Panc1 (cell line): ENCODE measurements at regions not wholly inside any gene's neighbourhood (a gene's known extent, or its start where the extent isn't known, plus 50 kb on each side); places are given as distances from the start of the nearest gene placed in this dataset.

ENCODE experiments used
- ATAC-seq: fragments of 200-7000 bp; cut with Tn5 transposase; 2 replicates; pipeline ENCODE4 v1.9.1; 2020; ENCODE audit warnings: mild to moderate bottlenecking, moderate library complexity
- BruUV-seq: library from RNA; stranded (reverse); fragments of 400-500 nt; replicated peaks from 2 replicates; lab custom pipeline; 2021; lab: Mats Ljungman, UMichigan
- CTCF ChIA-PET: fragments of 300-600 bp; sonication (Branson Sonifier 250); formaldehyde crosslinking; loops from one replicate; lab custom pipeline; 2022; ENCODE audit warnings: antibody characterized with exemption; lab: Charles Lee
- POLR2A ChIA-PET: fragments of 300-600 bp; sonication (Branson Sonifier 250); formaldehyde crosslinking; loops from one replicate; lab custom pipeline; 2022; ENCODE audit warnings: antibody characterized with exemption; lab: Charles Lee
- DNase-seq: peaks from one replicate; pipeline ENCODE4 v3.0.0-alpha.2; 2010; ENCODE audit warnings: low read depth, low spot score
- H3K27ac ChIP-seq: 2 replicates; pipeline ENCODE4 v1.5.1; 2011; ENCODE audit warnings: mild to moderate bottlenecking, low read length, inconsistent platforms
- H3K27me3 ChIP-seq: fragments of 200-500 bp; sonication (Bioruptor generic); 2 replicates; pipeline ENCODE4 v1.6.0; 2014; ENCODE audit warnings: low read length, inconsistent platforms; ENCODE audit not compliant: control insufficient read depth, insufficient read depth
- H3K36me3 ChIP-seq: fragments of 200-500 bp; sonication (Bioruptor generic); 2 replicates; pipeline ENCODE4 v1.5.1; 2014; ENCODE audit warnings: inconsistent platforms, mild to moderate bottlenecking, low read length, moderate library complexity; ENCODE audit not compliant: control insufficient read depth, insufficient read depth
- H3K4me1 ChIP-seq: 2 replicates; pipeline ENCODE4 v1.5.1; 2011; ENCODE audit warnings: inconsistent platforms, mild to moderate bottlenecking, low read length, moderate library complexity; ENCODE audit not compliant: control insufficient read depth, insufficient read depth
- H3K4me3 ChIP-seq, 2 experiments: 2 replicates each; pipeline ENCODE4 v1.5.1; 2011 to 2012; ENCODE audit warnings: low read depth in 2 of 2, low read length in 2 of 2, mild to moderate bottlenecking in 2 of 2, inconsistent platforms in 1 of 2, moderate library complexity in 1 of 2
- H3K9me3 ChIP-seq: fragments of 200-500 bp; sonication (Bioruptor generic); 2 replicates; pipeline ENCODE4 v1.5.1; 2014; ENCODE audit warnings: low read depth, mild to moderate bottlenecking, inconsistent platforms, low read length, moderate library complexity; ENCODE audit not compliant: control insufficient read depth, insufficient read depth
- POLR2AphosphoS5 ChIP-seq: IDR thresholded peaks from 2 replicates; pipeline ENCODE4 v1.6.1; 2012; ENCODE audit warnings: mild to moderate bottlenecking, low read depth, low read length, moderate library complexity
- SIN3A ChIP-seq: IDR thresholded peaks from 2 replicates; pipeline ENCODE4 v1.6.1; 2012; ENCODE audit warnings: low read depth, mild to moderate bottlenecking, low read length, moderate library complexity, borderline replicate concordance; ENCODE audit not compliant: insufficient read depth
- TCF7L2 ChIP-seq: IDR thresholded peaks from 2 replicates; pipeline ENCODE4 v1.6.1; 2011; ENCODE audit warnings: mild to moderate bottlenecking, low read depth, low read length, inconsistent platforms
- in situ Hi-C: cut with HindIII; loops from 2 replicates; pipeline ENCODE4 v1.10.0; 2016; ENCODE audit warnings: low sequenced_read_pairs, low pct_unique_long_range_greater_than_20kb
- intact Hi-C: fragments of 100-400 bp; cut with micrococcal nuclease; formaldehyde crosslinking; loops from one replicate; pipeline ENCODE4 v1.10.0; 2022; ENCODE audit not compliant: unreplicated experiment
- TF ChIP-seq, protein P1 (sequence below), 2 experiments: IDR thresholded peaks; 2 replicates each; pipeline ENCODE4 v1.6.1; 2011 to 2012; ENCODE audit warnings: low read depth in 2 of 2, control low read depth in 1 of 2, low read length in 1 of 2, mild to moderate bottlenecking in 1 of 2, moderate library complexity in 1 of 2; ENCODE audit not compliant: insufficient read depth in 1 of 2
- TF ChIP-seq, protein P2 (sequence below): fragments of 450-650 bp; IDR thresholded peaks from 2 replicates; pipeline ENCODE4 v1.5.1; 2017; ENCODE audit warnings: mild to moderate bottlenecking

GRCh38 chr9:74120061-74120460 lies 377.1 kb upstream of the RORB start:
- ATAC-seq = no peak
- no peaks in the 10 kb centered on the region for H3K27me3 ChIP-seq
- in situ Hi-C loops = no loop called here
- no peaks in the 10 kb centered on the region for H3K4me1 ChIP-seq
- H3K36me3 ChIP-seq = no peaks in the 10 kb centered on the region
- DNase-seq = no peak
- ChIA-PET CTCF (no interaction called here), POLR2A (no interaction called here)
- no peak overlapping the region for H3K27ac ChIP-seq
- no TSS peak for BruUV-seq
- no peak overlapping the region for H3K4me3 ChIP-seq
- H3K9me3 ChIP-seq = no peaks in the 10 kb centered on the region
- intact Hi-C loops = no loop called here
- no peak for TF ChIP-seq TCF7L2
- no peak for TF ChIP-seq SIN3A
- TF ChIP-seq, protein P1, sequence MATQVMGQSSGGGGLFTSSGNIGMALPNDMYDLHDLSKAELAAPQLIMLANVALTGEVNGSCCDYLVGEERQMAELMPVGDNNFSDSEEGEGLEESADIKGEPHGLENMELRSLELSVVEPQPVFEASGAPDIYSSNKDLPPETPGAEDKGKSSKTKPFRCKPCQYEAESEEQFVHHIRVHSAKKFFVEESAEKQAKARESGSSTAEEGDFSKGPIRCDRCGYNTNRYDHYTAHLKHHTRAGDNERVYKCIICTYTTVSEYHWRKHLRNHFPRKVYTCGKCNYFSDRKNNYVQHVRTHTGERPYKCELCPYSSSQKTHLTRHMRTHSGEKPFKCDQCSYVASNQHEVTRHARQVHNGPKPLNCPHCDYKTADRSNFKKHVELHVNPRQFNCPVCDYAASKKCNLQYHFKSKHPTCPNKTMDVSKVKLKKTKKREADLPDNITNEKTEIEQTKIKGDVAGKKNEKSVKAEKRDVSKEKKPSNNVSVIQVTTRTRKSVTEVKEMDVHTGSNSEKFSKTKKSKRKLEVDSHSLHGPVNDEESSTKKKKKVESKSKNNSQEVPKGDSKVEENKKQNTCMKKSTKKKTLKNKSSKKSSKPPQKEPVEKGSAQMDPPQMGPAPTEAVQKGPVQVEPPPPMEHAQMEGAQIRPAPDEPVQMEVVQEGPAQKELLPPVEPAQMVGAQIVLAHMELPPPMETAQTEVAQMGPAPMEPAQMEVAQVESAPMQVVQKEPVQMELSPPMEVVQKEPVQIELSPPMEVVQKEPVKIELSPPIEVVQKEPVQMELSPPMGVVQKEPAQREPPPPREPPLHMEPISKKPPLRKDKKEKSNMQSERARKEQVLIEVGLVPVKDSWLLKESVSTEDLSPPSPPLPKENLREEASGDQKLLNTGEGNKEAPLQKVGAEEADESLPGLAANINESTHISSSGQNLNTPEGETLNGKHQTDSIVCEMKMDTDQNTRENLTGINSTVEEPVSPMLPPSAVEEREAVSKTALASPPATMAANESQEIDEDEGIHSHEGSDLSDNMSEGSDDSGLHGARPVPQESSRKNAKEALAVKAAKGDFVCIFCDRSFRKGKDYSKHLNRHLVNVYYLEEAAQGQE (IDR thresholded peaks at IDR 0.05; ENCODE audit: insufficient read depth in 1 of 2, low read depth in 2 of 2, low read length in 1 of 2) = no peak
- TF ChIP-seq, protein P2, sequence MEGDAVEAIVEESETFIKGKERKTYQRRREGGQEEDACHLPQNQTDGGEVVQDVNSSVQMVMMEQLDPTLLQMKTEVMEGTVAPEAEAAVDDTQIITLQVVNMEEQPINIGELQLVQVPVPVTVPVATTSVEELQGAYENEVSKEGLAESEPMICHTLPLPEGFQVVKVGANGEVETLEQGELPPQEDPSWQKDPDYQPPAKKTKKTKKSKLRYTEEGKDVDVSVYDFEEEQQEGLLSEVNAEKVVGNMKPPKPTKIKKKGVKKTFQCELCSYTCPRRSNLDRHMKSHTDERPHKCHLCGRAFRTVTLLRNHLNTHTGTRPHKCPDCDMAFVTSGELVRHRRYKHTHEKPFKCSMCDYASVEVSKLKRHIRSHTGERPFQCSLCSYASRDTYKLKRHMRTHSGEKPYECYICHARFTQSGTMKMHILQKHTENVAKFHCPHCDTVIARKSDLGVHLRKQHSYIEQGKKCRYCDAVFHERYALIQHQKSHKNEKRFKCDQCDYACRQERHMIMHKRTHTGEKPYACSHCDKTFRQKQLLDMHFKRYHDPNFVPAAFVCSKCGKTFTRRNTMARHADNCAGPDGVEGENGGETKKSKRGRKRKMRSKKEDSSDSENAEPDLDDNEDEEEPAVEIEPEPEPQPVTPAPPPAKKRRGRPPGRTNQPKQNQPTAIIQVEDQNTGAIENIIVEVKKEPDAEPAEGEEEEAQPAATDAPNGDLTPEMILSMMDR = no peak
- TF ChIP-seq POLR2AphosphoS5 = no peak

GRCh38 chr9:74120470-74120869 lies 376.7 kb upstream of the RORB start:
- no peaks in the 10 kb centered on the region for H3K27me3 ChIP-seq
- intact Hi-C loops = no loop called here
- no peak for DNase-seq
- H3K36me3 ChIP-seq = no peaks in the 10 kb centered on the region
- in situ Hi-C loops = no loop called here
- H3K9me3 ChIP-seq = no peaks in the 10 kb centered on the region
- no peaks in the 10 kb centered on the region for H3K4me1 ChIP-seq
- no peak overlapping the region for H3K4me3 ChIP-seq
- POLR2A ChIA-PET = no interaction called here
- H3K27ac ChIP-seq = no peak overlapping the region
- CTCF ChIA-PET = no interaction called here
- TF ChIP-seq, protein P2 = no peak
- TF ChIP-seq SIN3A (no peak), POLR2AphosphoS5 (no peak), TCF7L2 (no peak)
- TF ChIP-seq, protein P1 (IDR thresholded peaks at IDR 0.05; ENCODE audit: insufficient read depth in 1 of 2, low read depth in 2 of 2, low read length in 1 of 2) = no peak
- no TSS peak for BruUV-seq
- ATAC-seq = no peak
